Stimulated activated CD4-positive, alpha-beta T cell treated with anti-CD3 and anti-CD28 coated beads, Interleukin-12 subunit alpha, Interleukin-12 subunit beta, amount 100 ng/mL, for 24 hours (primary cell): ENCODE measurements at regions not wholly inside any gene's neighbourhood (a gene's known extent, or its start where the extent isn't known, plus 50 kb on each side); places are given as distances from the start of the nearest gene placed in this dataset.

Source experiments
- DNase-seq, 2 experiments: peaks; one replicate each; pipeline ENCODE4 v3.0.0-alpha.2; 2020; ENCODE audit warnings: low read depth in 2 of 2

- DNase-seq, result no peak
Observed at GRCh38 chr11:69378303-69379141, 84.6 kb downstream of the MYEOV start.

- no peak for DNase-seq
Observed at GRCh38 chr11:69380451-69380901, 86.5 kb downstream of the MYEOV start.

- no peak for DNase-seq
Observed at GRCh38 chr11:69380921-69381581, 87.1 kb downstream of the MYEOV start.

DNA sequence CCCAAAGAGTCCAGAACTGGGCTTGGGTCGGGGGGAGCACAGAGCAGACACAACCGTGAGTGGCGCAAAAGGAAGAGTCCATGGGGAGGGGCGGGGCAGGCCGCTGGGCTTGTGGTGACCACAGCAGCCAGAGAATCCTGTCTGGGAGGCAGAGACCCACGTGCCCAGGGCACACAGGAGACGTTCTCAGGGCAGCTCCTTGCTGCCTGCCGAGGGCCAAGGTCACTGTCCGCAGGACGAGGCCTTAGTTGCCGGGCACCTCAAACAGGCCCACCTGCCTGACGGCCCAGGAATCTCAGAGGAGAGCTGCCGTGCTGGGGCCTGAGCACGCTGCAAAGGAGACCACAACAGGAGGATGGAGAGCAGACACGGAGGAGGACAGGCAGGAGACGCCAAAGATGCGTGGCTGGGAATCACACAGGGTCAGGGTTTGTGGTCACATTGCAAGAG, 87.8 kb downstream of the MYEOV start:
- no peak for DNase-seq

- no peak for DNase-seq
Observed at GRCh38 chr11:69382131-69383128, 88.5 kb downstream of the MYEOV start.

- no peak for DNase-seq
Observed at GRCh38 chr11:69383372-69384250, 89.7 kb downstream of the MYEOV start.

- DNase-seq, result no peak
Observed at GRCh38 chr11:69384251-69385143, 90.5 kb downstream of the MYEOV start.

DNA sequence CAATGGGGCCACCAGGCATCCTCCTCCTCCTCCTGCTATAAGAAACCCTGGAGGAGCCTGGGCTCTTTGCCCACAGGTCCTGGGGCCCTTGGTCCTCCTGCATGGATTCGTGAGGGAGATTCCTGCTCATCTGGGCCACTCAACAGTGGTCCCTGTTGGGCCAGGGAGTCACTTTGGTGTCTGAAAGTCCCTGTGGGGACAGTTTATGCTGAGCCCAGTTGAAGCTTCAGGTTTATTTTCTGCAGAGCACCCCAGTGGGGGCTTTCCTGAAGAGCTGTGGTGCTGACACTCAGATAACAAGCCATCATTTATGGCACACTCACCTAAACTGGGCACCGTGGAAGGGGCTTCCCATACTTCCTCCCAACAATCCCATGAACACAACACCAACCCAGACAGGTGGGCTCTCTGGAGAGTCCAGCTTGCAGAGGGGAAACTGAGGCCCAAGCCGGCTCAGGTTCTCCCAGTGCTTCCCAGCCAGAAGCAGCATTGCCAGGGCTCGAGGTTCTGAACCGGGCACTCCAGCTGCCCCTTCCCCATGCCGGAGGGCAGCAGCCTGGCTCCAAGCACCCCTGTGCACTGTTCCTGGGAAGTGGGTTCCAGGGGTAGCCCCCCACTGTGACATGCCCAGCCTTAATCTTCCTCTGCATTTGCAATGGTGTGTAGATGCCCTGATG, 91.3 kb downstream of the MYEOV start:
- DNase-seq, result no peak

- no peak for DNase-seq
Observed at GRCh38 chr11:69385832-69386427, 92.0 kb downstream of the MYEOV start.

- no peak for DNase-seq
Observed at GRCh38 chr11:69386594-69387408, 92.8 kb downstream of the MYEOV start.

DNA sequence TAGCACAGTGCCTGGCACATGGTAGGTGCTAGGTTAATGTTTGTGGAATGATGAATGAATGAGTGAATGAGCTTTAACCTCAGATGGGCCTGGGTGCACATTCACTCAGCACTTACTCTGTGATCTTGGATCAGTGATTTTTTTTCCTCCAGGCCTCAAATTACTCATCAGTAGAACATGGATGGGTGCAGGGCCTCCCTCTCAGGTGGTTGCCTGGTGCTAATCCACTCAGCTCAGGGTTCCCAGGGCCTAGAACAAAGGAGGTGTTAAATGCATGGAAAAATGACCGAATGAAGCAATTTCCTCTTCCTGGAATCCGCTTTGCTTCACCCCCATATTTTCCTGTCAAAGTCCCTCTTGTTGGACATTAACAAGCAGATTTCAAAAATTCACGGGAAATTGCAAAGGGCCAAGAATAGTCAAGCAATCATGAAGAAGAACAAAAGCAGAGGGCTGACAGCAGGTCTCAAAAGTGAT, 93.5 kb downstream of the MYEOV start:
- no peak for DNase-seq

GRCh38 chr11:69388210-69388609, 93.3 kb upstream of the LINC01488 start:
- no peak for DNase-seq

GRCh38 chr11:69388661-69389060, 92.8 kb upstream of the LINC01488 start:
- DNase-seq, result no peak

GRCh38 chr11:69390561-69390960, 90.9 kb upstream of the LINC01488 start:
- DNase-seq, result no peak

- no peak for DNase-seq
Observed at GRCh38 chr11:69391192-69392103, 90.0 kb upstream of the LINC01488 start.

DNA sequence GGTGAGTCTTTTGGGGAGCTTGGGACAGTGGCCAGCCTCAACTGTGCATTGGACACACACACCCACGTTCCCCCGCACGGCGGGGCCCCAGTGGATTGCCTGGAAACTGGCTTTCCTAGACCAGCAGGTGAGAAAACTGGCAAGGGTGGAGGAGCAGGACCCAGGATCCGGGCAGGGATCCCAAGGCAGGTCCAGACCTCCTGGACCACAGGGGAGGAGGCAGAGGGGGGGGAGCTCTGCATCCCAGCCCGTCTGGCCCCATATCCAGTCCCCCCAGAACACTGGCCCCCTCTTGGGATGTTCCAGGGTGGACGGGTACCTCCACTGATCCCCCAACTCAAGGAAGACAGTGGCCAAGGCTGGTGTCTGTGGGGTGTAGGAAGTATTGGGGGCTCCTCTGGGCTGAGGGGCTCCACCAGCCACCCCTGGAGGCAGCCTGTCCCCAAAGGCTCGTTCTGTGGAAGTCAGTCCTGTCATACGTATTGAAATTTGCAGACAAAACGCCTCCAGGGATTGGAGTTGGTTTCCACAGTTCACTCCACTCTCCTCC, 89.3 kb upstream of the LINC01488 start:
- DNase-seq, result no peak
